Keratinocyte (primary cell): ENCODE measurements at regions not wholly inside any gene's neighbourhood (a gene's known extent, or its start where the extent isn't known, plus 50 kb on each side); places are given as distances from the start of the nearest gene placed in this dataset.

Experiments
- CTCF ChIP-seq, 3 experiments: IDR thresholded peaks in 1 of 3; conservative IDR thresholded peaks in 1 of 3; optimal IDR thresholded peaks in 1 of 3; 2 replicates in 2 of 3; 3 replicates in 1 of 3; pipeline versions ENCODE3 to v1.5.1; 2011; ENCODE audit warnings: low read length in 3 of 3, mild to moderate bottlenecking in 3 of 3, moderate library complexity in 2 of 3, control low read depth in 1 of 3, inconsistent platforms in 1 of 3; ENCODE audit not compliant: insufficient read depth in 2 of 3; ENCODE audit errors: extremely low read depth in 1 of 3
- EZH2 ChIP-seq: IDR thresholded peaks from one replicate; pipeline ENCODE4 v1.6.1; 2012; ENCODE audit warnings: inconsistent platforms, mild to moderate bottlenecking, low read length, moderate library complexity

- TF ChIP-seq CTCF (optimal IDR thresholded peaks at IDR 0.05 in 1 of 3, IDR thresholded peaks at IDR 0.05 in 1 of 3, conservative IDR thresholded peaks at IDR 0.05 in 1 of 3; ENCODE audit: extremely low read depth in 1 of 3, insufficient read depth in 2 of 3, low read length in 3 of 3) (no peak), EZH2 (no peak)
Observed at GRCh38 chr2:5617358-5617757, 74.8 kb upstream of the SOX11 start.
